ENCODE measurements at regions not wholly inside any gene's neighbourhood (a gene's known extent, or its start where the extent isn't known, plus 50 kb on each side); places are given as distances from the start of the nearest gene placed in this dataset.
"Not testable (repeated sequence)": the region's sequence is repeated elsewhere in the genome, so short reads cannot be mapped to it uniquely, and the experiment has no call there.

GRCh38 chr3:195669310-195669709 lies 51.5 kb upstream of the MUC20 start:
- DNase-seq = not testable (repeated sequence)

GRCh38 chr3:195668131-195668766 lies 52.5 kb upstream of the MUC20 start:
- not testable (repeated sequence) for DNase-seq

- DNase-seq = not testable (repeated sequence)
Measured at GRCh38 chr3:195665311-195665710, 55.5 kb upstream of the MUC20 start.

- not testable (repeated sequence) for DNase-seq
Measured at GRCh38 chr3:195664131-195664530, 56.6 kb upstream of the MUC20 start.

- not testable (repeated sequence) for DNase-seq
Measured at GRCh38 chr3:195659136-195659533, 61.6 kb upstream of the MUC20 start.

DNA sequence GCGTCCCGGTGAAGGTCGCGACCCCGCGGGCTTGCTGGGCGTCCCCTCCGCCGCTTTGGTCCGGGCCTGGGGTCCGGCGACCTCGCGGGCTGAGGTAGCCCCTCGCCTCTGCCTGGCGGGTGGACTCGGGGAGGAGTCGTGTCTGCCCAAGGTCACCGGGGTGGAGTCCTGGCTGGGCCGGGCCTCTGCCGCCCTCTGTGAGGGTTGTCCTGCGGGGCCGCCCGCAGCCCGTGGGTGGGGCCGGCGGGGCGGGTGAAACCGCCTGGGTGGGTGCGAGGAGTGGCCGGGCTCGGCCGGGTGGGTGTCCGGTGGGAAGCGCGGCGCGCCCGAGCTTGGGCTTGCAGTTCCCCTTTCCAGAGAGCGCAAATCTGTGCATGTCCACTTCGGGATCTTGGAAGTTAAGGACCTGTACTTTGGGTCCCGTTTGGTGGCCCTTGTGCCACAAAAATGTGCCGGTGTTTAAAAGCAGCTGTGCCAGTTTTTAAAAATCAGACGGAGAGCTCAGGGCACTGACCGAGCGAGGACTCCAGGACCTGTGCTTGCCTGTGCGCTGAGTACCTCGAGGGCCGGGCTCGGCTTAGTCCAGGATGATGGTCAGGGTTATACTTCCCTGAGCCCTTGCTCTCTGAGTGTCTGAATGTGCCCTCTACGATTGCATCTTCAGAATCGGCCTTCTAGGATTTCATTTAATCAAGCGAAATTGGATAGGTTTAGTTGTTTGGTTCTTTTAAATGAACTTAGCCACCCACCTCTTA lies 62.2 kb upstream of the MUC20 start:
- DNase-seq = not testable (repeated sequence)

DNA sequence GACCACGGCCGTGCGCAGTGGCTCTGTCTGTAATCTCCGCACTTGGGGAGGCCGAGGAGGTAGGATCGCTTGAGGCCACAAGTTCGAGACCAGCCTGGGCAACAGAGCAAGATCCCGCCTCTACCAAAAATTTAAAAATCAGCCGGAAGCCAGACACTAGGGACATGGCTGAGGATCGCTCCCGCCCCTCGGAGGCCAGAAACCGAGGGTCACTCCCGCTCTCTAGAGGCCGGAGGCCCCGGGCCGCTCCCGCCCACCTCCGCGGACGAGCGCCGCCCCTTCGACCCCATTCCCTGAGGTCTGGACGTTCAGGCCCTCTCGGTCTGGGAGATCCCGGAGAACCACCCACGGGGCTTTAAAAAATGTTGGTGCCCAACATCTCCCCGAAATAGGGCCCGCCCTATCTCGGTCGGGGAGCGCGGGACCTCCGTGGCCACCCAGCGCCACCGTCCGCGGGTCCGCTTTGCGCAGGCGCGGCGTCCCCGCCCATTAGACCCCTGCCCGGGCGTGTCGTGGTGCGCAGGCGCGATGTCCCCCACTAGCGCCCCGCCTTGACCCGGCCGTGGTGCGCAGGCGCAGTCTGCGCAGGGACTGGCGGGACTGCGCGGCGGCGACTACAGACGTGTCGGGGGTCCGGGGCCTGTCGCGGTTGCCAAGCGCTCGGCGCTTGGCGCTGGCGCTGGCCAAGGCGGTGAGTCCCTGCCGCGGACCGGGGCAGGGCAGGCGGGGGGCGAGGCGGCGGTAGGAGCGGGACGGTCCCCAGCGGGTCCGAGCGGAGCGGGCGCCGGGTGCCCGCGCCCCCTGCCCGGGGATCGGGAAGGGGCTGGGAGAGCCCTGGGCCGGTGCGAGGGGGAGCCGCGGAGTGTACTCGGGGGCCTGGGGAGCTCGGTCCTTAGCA lies 63.1 kb upstream of the MUC20 start:
- DNase-seq = peak; percentile 89

GRCh38 chr3:195656091-195656490 lies 64.7 kb upstream of the MUC20 start:
- DNase-seq = not testable (repeated sequence)

GRCh38 chr3:195654746-195655145 lies 66.0 kb upstream of the MUC20 start:
- not testable (repeated sequence) for DNase-seq

DNA sequence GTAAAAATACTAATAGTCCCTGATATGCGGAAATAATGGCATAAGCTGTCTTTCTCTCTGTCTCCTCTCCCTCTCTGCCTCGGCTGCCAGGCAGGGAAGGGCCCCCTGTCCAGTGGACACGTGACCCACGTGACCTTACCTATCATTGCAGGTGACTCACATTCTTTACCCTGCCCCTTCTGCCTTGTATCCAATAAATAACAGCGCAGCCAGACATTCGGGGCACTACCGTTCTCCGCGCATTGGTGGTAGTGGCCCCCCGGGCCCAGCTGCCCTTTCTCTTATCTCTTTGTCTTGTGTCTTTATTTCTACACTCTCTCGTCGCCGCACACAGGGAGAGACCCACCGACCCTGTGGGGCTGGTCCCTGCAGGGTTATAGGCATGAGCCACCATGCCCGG lies 66.6 kb upstream of the MUC20 start:
- not testable (repeated sequence) for DNase-seq

- not testable (repeated sequence) for DNase-seq
Measured at GRCh38 chr3:195653641-195654040, 67.1 kb upstream of the MUC20 start.

- not testable (repeated sequence) for DNase-seq
Measured at GRCh38 chr3:195647912-195648702, 64.4 kb upstream of the APOD start.

DNA sequence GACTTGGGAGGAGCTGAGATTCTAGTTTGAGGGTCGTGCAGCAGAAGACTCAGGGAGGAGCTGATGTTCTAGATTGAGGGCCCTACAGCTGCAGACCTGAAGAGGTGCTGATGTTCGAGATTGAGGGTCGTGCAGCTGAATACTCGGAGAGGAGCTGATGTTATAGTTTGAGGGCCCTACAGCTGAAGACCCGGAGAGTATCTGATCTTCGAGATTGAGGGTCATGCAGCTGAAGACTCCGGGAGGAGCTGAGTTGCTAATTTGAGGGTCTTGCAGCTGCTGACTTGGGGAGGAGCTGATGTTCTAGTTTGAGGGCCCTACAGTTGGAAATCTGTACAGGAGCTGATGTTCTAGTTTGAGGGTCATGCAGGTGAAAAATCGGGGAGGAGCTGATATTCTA lies 62.1 kb upstream of the APOD start:
- not testable (repeated sequence) for DNase-seq

- not testable (repeated sequence) for DNase-seq
Measured at GRCh38 chr3:195643245-195643644, 59.5 kb upstream of the APOD start.

- DNase-seq = not testable (repeated sequence)
Measured at GRCh38 chr3:195642311-195642710, 58.6 kb upstream of the APOD start.

DNA sequence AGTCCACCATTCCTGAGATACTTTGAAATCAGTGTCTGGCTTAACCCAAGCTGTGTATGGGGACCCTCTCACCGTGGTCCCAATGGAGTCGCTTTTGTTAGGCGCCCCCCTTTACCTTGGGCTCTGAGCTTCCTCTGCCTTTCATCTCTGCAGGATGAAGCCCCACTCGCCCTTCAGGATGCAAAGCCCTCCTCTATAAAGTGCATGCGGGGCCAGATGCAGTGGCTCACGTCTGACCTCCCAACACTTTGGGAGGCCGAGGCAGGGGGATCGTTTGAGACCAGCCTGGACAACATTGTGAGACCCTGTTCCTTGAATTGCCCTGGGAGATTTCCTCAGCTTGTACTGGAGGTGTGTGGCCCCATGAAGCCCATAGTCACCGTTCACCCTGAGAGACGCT lies 54.7 kb upstream of the APOD start:
- not testable (repeated sequence) for DNase-seq

GRCh38 chr3:195637473-195638233 lies 53.9 kb upstream of the APOD start:
- not testable (repeated sequence) for DNase-seq

- DNase-seq = not testable (repeated sequence)
Measured at GRCh38 chr3:195637011-195637410, 53.3 kb upstream of the APOD start.

GRCh38 chr3:195635898-195636685 lies 52.4 kb upstream of the APOD start:
- not testable (repeated sequence) for DNase-seq

GRCh38 chr3:195635262-195635873 lies 51.6 kb upstream of the APOD start:
- not testable (repeated sequence) for DNase-seq

Data from stimulated activated CD4-positive, alpha-beta T cell treated with anti-CD3 and anti-CD28 coated beads, Interleukin-12 subunit alpha, Interleukin-12 subunit beta, amount 100 ng/mL, for 4 hours (primary cell).